K562 (cell line): ENCODE measurements at regions not wholly inside any gene's neighbourhood (a gene's known extent, or its start where the extent isn't known, plus 50 kb on each side); places are given as distances from the start of the nearest gene placed in this dataset.

Source experiments
- ATAC-seq: fragments of 200-7000 bp; cut with Tn5 transposase; 3 replicates; pipeline ENCODE4 v1.9.1; 2020; ENCODE audit warnings: moderate library complexity
- BruUV-seq: library from RNA; stranded (reverse); fragments of 400-500 nt; replicated peaks from 2 replicates; lab custom pipeline; 2021; lab: Mats Ljungman, UMichigan
- CTCF ChIA-PET: fragments of 300-600 bp; formaldehyde crosslinking; extraction: SDS; loops from one replicate; lab custom pipeline; 2021; ENCODE audit warnings: low intra/inter-chr PET ratio; lab: Yijun Ruan, JAX
- POLR2A ChIA-PET: fragments of 300-600, 350-650 bp; sonication (Branson Sonifier 250); formaldehyde crosslinking; extraction: SDS; loops from one replicate; lab custom pipeline; 2021; ENCODE audit warnings: antibody characterized with exemption, inconsistent platforms; lab: Yijun Ruan, JAX
- DNase-seq, 4 experiments: peaks; one replicate each; pipeline versions ENCODE4 v3.0.0 to v3.0.0-alpha.2; 2011 to 2018; ENCODE audit warnings: low spot score in 3 of 4, mixed read lengths in 3 of 4; ENCODE audit errors: extremely low read depth in 1 of 4
- FAIRE-seq: peaks from 2 replicates; lab custom pipeline; 2011; peaks lifted over from hg19 to GRCh38; lab: Jason Lieb, UNC
- H2AFZ ChIP-seq: 2 replicates; pipeline ENCODE4 v1.6.0; 2011; ENCODE audit warnings: low read depth, low read length, control low read depth, inconsistent platforms
- H3K27ac ChIP-seq: fragments of 200-600 bp; 3 replicates; pipeline ENCODE4 v1.8.0; 2011; ENCODE audit warnings: low read depth, mild to moderate bottlenecking, control low read depth, inconsistent platforms, low read length, moderate library complexity, mixed read lengths; ENCODE audit errors: extremely low read depth
- H3K27me3 ChIP-seq, 2 experiments: fragments of 300-600 bp in 1 of 2; 2 replicates in 1 of 2; 3 replicates in 1 of 2; pipeline versions ENCODE4 v1.6.0 to v1.8.0; 2011; ENCODE audit warnings: inconsistent platforms in 2 of 2, low read length in 2 of 2, mild to moderate bottlenecking in 1 of 2, mixed read lengths in 1 of 2, moderate library complexity in 1 of 2; ENCODE audit not compliant: control insufficient read depth in 2 of 2, insufficient read depth in 2 of 2
- H3K36me3 ChIP-seq: fragments of 300-600 bp; 3 replicates; pipeline ENCODE4 v1.8.0; 2011; ENCODE audit warnings: mild to moderate bottlenecking, low read length, inconsistent platforms; ENCODE audit not compliant: control insufficient read depth, insufficient read depth
- H3K4me1 ChIP-seq, 2 experiments: fragments of 200-600 bp in 1 of 2; replicated peaks in 1 of 2; 2 replicates in 1 of 2; 3 replicates in 1 of 2; pipeline versions ENCODE4 v1.5.1 to v1.8.0; 2011; ENCODE audit warnings: inconsistent platforms in 2 of 2, low read length in 2 of 2, mild to moderate bottlenecking in 1 of 2, mixed read lengths in 1 of 2, moderate library complexity in 1 of 2; ENCODE audit not compliant: control insufficient read depth in 2 of 2, insufficient read depth in 2 of 2
- H3K4me2 ChIP-seq: 2 replicates; pipeline ENCODE4 v1.6.1; 2011; ENCODE audit warnings: low read length, control low read depth, inconsistent platforms, mixed read lengths; ENCODE audit not compliant: insufficient read depth
- H3K4me3 ChIP-seq: fragments of 200-600 bp; sonication (generic), shearing (Covaris generic); 2 replicates; pipeline ENCODE4 v1.5.1; 2016; ENCODE audit warnings: control low read depth, inconsistent platforms
- H3K79me2 ChIP-seq: fragments of 200-600 bp; 3 replicates; pipeline ENCODE4 v1.8.0; 2011; ENCODE audit warnings: low read length, inconsistent platforms; ENCODE audit not compliant: control insufficient read depth, insufficient read depth
- H3K9ac ChIP-seq, 2 experiments: 2 replicates each; pipeline versions ENCODE4 v1.6.0 to v1.6.1; 2011; ENCODE audit warnings: low read depth in 2 of 2, low read length in 2 of 2, control low read depth in 1 of 2, inconsistent platforms in 1 of 2, mild to moderate bottlenecking in 1 of 2, mixed read lengths in 1 of 2; ENCODE audit not compliant: insufficient read depth in 1 of 2
- H3K9me1 ChIP-seq: one replicate; pipeline ENCODE4 v1.6.0; 2011; ENCODE audit warnings: inconsistent platforms, mild to moderate bottlenecking, low read length, moderate library complexity; ENCODE audit not compliant: control insufficient read depth, insufficient read depth
- H3K9me3 ChIP-seq: replicated peaks from 2 replicates; pipeline ENCODE4 v1.5.1; 2011; ENCODE audit warnings: low read depth, low read length, inconsistent platforms; ENCODE audit not compliant: control insufficient read depth, insufficient read depth
- H4K20me1 ChIP-seq: replicated peaks from 2 replicates; pipeline ENCODE4 v1.6.1; 2011; ENCODE audit warnings: low read length, inconsistent platforms, mixed read lengths; ENCODE audit not compliant: control insufficient read depth, insufficient read depth
- CBX8 ChIP-seq: fragments of 200-600 bp; sonication (generic); IDR thresholded peaks from 2 replicates; pipeline ENCODE4 v1.6.1; 2012; ENCODE audit warnings: borderline replicate concordance, mixed run types, low read depth, mild to moderate bottlenecking, moderate library complexity, mixed read lengths, low read length, control low read depth, inconsistent platforms; ENCODE audit not compliant: poor library complexity, severe bottlenecking; ENCODE audit errors: extremely low read depth
- DMBX1 ChIP-seq: fragments of 250-450 bp; sonication (Bioruptor Pico); IDR thresholded peaks from 2 replicates; pipeline ENCODE4 v1.8.0; 2022; ENCODE audit warnings: inconsistent platforms, mild to moderate bottlenecking, moderate library complexity, borderline replicate concordance
- ETV1 ChIP-seq: fragments of 450-650 bp; conservative IDR thresholded peaks from 2 replicates; pipeline ENCODE4 v1.6.1; 2016; ENCODE audit warnings: missing genetic modification characterization, control low read depth, low read depth, missing compliant biosample characterization
- FOXJ2 ChIP-seq: fragments of 200-800 bp; sonication (Bioruptor generic); IDR thresholded peaks from 2 replicates; pipeline ENCODE4 v1.6.1; 2016; ENCODE audit warnings: missing genetic modification characterization, missing compliant biosample characterization
- GTF2E2 ChIP-seq: fragments of 200-800 bp; sonication (Bioruptor generic); IDR thresholded peaks from 2 replicates; pipeline ENCODE4 v1.6.1; 2016; ENCODE audit warnings: missing genetic modification characterization, missing compliant biosample characterization
- HMG20B ChIP-seq: fragments of 250-450 bp; sonication (Bioruptor Pico); IDR thresholded peaks from 2 replicates; pipeline ENCODE4 v1.5.0; 2021; ENCODE audit warnings: mild to moderate bottlenecking
- IRF1 ChIP-seq: sonication (generic); formaldehyde crosslinking; IDR thresholded peaks from 2 replicates; pipeline ENCODE4 v1.8.0; 2022; ENCODE audit warnings: missing genetic modification reagents, mild to moderate bottlenecking, borderline replicate concordance
- MEF2D ChIP-seq: conservative IDR thresholded peaks from 2 replicates; pipeline ENCODE4 v1.6.1; 2016; ENCODE audit warnings: low read depth, missing genetic modification characterization, missing compliant biosample characterization
- NFIX ChIP-seq: fragments of 250-450 bp; sonication (Bioruptor Pico); IDR thresholded peaks from 2 replicates; pipeline ENCODE4 v1.4.0; 2020; ENCODE audit warnings: low read depth, mild to moderate bottlenecking, moderate library complexity
- OTX1 ChIP-seq: fragments of 450-650 bp; formaldehyde crosslinking; IDR thresholded peaks from 2 replicates; pipeline ENCODE4 v1.4.0; 2022; ENCODE audit warnings: mild to moderate bottlenecking
- POU5F1 ChIP-seq: fragments of 150-350 bp; IDR thresholded peaks from 2 replicates; pipeline ENCODE4 v1.6.1; 2014; ENCODE audit warnings: borderline replicate concordance, low read length, low read depth, mild to moderate bottlenecking; ENCODE audit not compliant: partially characterized antibody
- RBM22 ChIP-seq: fragments of 200-400 bp; formaldehyde crosslinking; IDR thresholded peaks from 2 replicates; pipeline ENCODE4 v1.6.1; 2018; ENCODE audit warnings: low read length, low read depth; ENCODE audit not compliant: poor library complexity, severe bottlenecking
- TRIM25 ChIP-seq: fragments of 450-650 bp; IDR thresholded peaks from 2 replicates; pipeline ENCODE4 v1.7.0; 2016; ENCODE audit warnings: borderline replicate concordance
- ZBTB43 ChIP-seq: sonication (generic); formaldehyde crosslinking; IDR thresholded peaks from 2 replicates; pipeline ENCODE4 v1.8.0; 2023; ENCODE audit warnings: mild to moderate bottlenecking, missing genetic modification reagents
- ZNF197 ChIP-seq: fragments of 200-800 bp; sonication (Bioruptor generic); IDR thresholded peaks from 2 replicates; pipeline ENCODE4 v1.6.1; 2016; ENCODE audit warnings: low read depth, missing genetic modification characterization, missing compliant biosample characterization
- ZNF431 ChIP-seq: sonication (generic); formaldehyde crosslinking; IDR thresholded peaks from 2 replicates; pipeline ENCODE4 v1.8.0; 2022; ENCODE audit warnings: mild to moderate bottlenecking, missing genetic modification reagents
- ZNF512 ChIP-seq: IDR thresholded peaks from 2 replicates; pipeline ENCODE4 v1.6.1; 2016; ENCODE audit warnings: missing genetic modification characterization, missing compliant biosample characterization
- WGBS: fragments of 100-300 bp; shearing (Covaris generic); methylation state at CpG from one replicate; pipeline ENCODE4 v1.1.6; 2016; ENCODE audit warnings: low coverage, mixed read lengths; ENCODE audit not compliant: insufficient coverage; ENCODE audit errors: missing lambda C conversion rate; 5-methylcytosine and 5-hydroxymethylcytosine counted together
- in situ Hi-C: fragments of 300-500 bp; cut with MboI; formaldehyde crosslinking; loops from 4 replicates; pipeline ENCODE4 v1.15.0; 2018; ENCODE audit warnings: inconsistent platforms, mixed read lengths
- intact Hi-C: fragments of 100-400 bp; cut with micrococcal nuclease; formaldehyde crosslinking; loops from 2 replicates; pipeline ENCODE4 v1.14.2; 2022

- H3K9me1 ChIP-seq, result no peaks in the 10 kb centered on the region
- TF ChIP-seq NFIX, result no peak
- TF ChIP-seq MEF2D (tag), result no peak
- TF ChIP-seq ZNF431 (CRISPR knock-in tag), result no peak
- TF ChIP-seq TRIM25, result no peak
- no peak for TF ChIP-seq RBM22
- TF ChIP-seq ZBTB43 (CRISPR knock-in tag), result no peak
- no peak for TF ChIP-seq FOXJ2 (tag)
- no peak for TF ChIP-seq GTF2E2 (tag)
- no peak for TF ChIP-seq CBX8
- no peak for TF ChIP-seq ZNF512
- no peak for TF ChIP-seq ZNF197
- TF ChIP-seq ETV1 (tag), result no peak
- no peak for TF ChIP-seq DMBX1 (CRISPR knock-in tag)
- no peak for TF ChIP-seq IRF1 (CRISPR knock-in tag)
- no peak for TF ChIP-seq OTX1 (CRISPR knock-in tag)
- TF ChIP-seq POU5F1, result no peak
- TF ChIP-seq HMG20B (CRISPR knock-in tag), result no peak
- FAIRE-seq, result no peak
- peaks cover 17 to 42% of the 10 kb centered on the region in 2 experiments for H3K27me3 ChIP-seq
- no TSS peak for BruUV-seq
- H3K4me3 ChIP-seq, result no peak overlapping the region
- no peak for DNase-seq
- no peak overlapping the region for H3K27ac ChIP-seq
- ChIA-PET POLR2A (no interaction called here), CTCF (interaction anchor here (1.1 kb wide), 1 partner anchor 353 kb away, joined by 3 read pairs; no protein-coding TSS in a partner anchor)
- H3K79me2 ChIP-seq, result no peaks in the 10 kb centered on the region
- no peaks in the 10 kb centered on the region for H3K36me3 ChIP-seq
- H3K9me3 ChIP-seq, result no peaks in the 10 kb centered on the region
- 0 out of 5 replicates have a peak, but pooled peaks cover 0 to 2% of the 10 kb centered on the region in 2 experiments for H3K4me1 ChIP-seq
- H2AFZ ChIP-seq, result no peak overlapping the region
- H3K4me2 ChIP-seq, result no peak overlapping the region
- no peak for ATAC-seq
- in situ Hi-C loops, result loop anchor here (5.0 to 25.0 kb wide), 3 partner anchors 345 to 1453 kb away; partner anchors contain the start of gene GDNF
- intact Hi-C loops, result loop anchor here (5.0 to 10.0 kb wide), 2 partner anchors 778 to 1455 kb away; no protein-coding TSS in a partner anchor
- no peaks in the 10 kb centered on the region for H4K20me1 ChIP-seq
- no peak overlapping the region for H3K9ac ChIP-seq
- WGBS, result under 1% methylated on average over 12 of the region's 12 CpGs
Measured at GRCh38 chr5:38190111-38190510, 68.2 kb upstream of the EGFLAM start.
